ENCODE measurements at regions not wholly inside any gene's neighbourhood (a gene's known extent, or its start where the extent isn't known, plus 50 kb on each side); places are given as distances from the start of the nearest gene placed in this dataset.
"Not testable (repeated sequence)": the region's sequence is repeated elsewhere in the genome, so short reads cannot be mapped to it uniquely, and the experiment has no call there.

GRCh38 chr4:78707793-78708192 is 68.4 kb upstream of the BMP2K start:
- no peak for DNase-seq (ENCODE audit: low spot score)
- Histone ChIP-seq H3K79me2 (ENCODE audit: low read depth) (no peaks in the 10 kb centered on the region), H4K20me1 (ENCODE audit: low read depth) (no peaks in the 10 kb centered on the region), H3K27me3 (no peaks in the 10 kb centered on the region), H3K4me2 (no peak overlapping the region), H3K9me3 (ENCODE audit: low read depth) (no peaks in the 10 kb centered on the region), H3K4me1 (peaks cover 6% of the 10 kb centered on the region), H3K36me3 (no peaks in the 10 kb centered on the region), H2AFZ (replicated peaks) (no peak overlapping the region), H3K27ac (no peak overlapping the region), H3K4me3 (no peak overlapping the region), H3K9ac (no peak overlapping the region), H3F3A (ENCODE audit: low read depth) (no peaks in the 10 kb centered on the region)
- no peaks in the 10 kb centered on the region for H3K27me3 Mint-ChIP-seq (ENCODE audit: insufficient read depth, low read depth)
- H3K36me3 Mint-ChIP-seq: no peaks in the 10 kb centered on the region
- no peak overlapping the region for H3K4me3 Mint-ChIP-seq
- H3K4me1 Mint-ChIP-seq: no peaks in the 10 kb centered on the region
- TF ChIP-seq CTCF (IDR thresholded peaks at IDR 0.05) (no peak), EZH2phosphoT487 (IDR thresholded peaks at IDR 0.05) (no peak), EZH2 (IDR thresholded peaks at IDR 0.05) (no peak)
- H3K9me3 Mint-ChIP-seq: peaks cover 8% of the 10 kb centered on the region
- no peak overlapping the region for H3K27ac Mint-ChIP-seq

GRCh38 chr4:78710536-78710935 is 65.6 kb upstream of the BMP2K start:
- no peak overlapping the region for H3K4me3 Mint-ChIP-seq

GRCh38 chr4:78711676-78712075 is 64.5 kb upstream of the BMP2K start:
- no peak overlapping the region for H3K27ac ChIP-seq
- no peaks in the 10 kb centered on the region for H3K27me3 Mint-ChIP-seq (ENCODE audit: insufficient read depth, low read depth)
- no peaks in the 10 kb centered on the region for H4K20me1 ChIP-seq (ENCODE audit: low read depth)
- H3K9me3 ChIP-seq (ENCODE audit: low read depth): no peaks in the 10 kb centered on the region
- H3K4me2 ChIP-seq: no peak overlapping the region
- no peak overlapping the region for H3K9ac ChIP-seq
- H3K27me3 ChIP-seq: no peaks in the 10 kb centered on the region
- no peak overlapping the region for H3K4me3 ChIP-seq
- no peak for DNase-seq (ENCODE audit: low spot score)
- no peaks in the 10 kb centered on the region for H3F3A ChIP-seq (ENCODE audit: low read depth)
- no peaks in the 10 kb centered on the region for H3K4me1 Mint-ChIP-seq
- TF ChIP-seq EZH2phosphoT487 (IDR thresholded peaks at IDR 0.05) (no peak), CTCF (IDR thresholded peaks at IDR 0.05) (no peak)
- no peak overlapping the region for H2AFZ ChIP-seq (replicated peaks)
- H3K4me3 Mint-ChIP-seq: no peak overlapping the region
- no peaks in the 10 kb centered on the region for H3K36me3 Mint-ChIP-seq
- no peaks in the 10 kb centered on the region for H3K4me1 ChIP-seq
- H3K27ac Mint-ChIP-seq: no peak overlapping the region
- H3K9me3 Mint-ChIP-seq: no peaks in the 10 kb centered on the region
- H3K79me2 ChIP-seq (ENCODE audit: low read depth): no peaks in the 10 kb centered on the region
- no peaks in the 10 kb centered on the region for H3K36me3 ChIP-seq

More at GRCh38 chr4:78710536-78710935, 65.6 kb upstream of the BMP2K start:
- Mint-ChIP-seq H3K4me1 (no peaks in the 10 kb centered on the region), H3K27ac (no peak overlapping the region), H3K27me3 (ENCODE audit: insufficient read depth, low read depth) (no peaks in the 10 kb centered on the region), H3K9me3 (no peaks in the 10 kb centered on the region), H3K36me3 (no peaks in the 10 kb centered on the region)
- no peak overlapping the region for H3K4me3 ChIP-seq
- no peak overlapping the region for H3K27ac ChIP-seq
- no peaks in the 10 kb centered on the region for H3F3A ChIP-seq (ENCODE audit: low read depth)
- H3K4me1 ChIP-seq: no peaks in the 10 kb centered on the region
- no peaks in the 10 kb centered on the region for H3K79me2 ChIP-seq (ENCODE audit: low read depth)
- TF ChIP-seq EZH2 (IDR thresholded peaks at IDR 0.05) (no peak), EZH2phosphoT487 (IDR thresholded peaks at IDR 0.05) (no peak), CTCF (IDR thresholded peaks at IDR 0.05) (no peak)
- no peak overlapping the region for H2AFZ ChIP-seq (replicated peaks)
- no peak overlapping the region for H3K9ac ChIP-seq
- no peaks in the 10 kb centered on the region for H3K36me3 ChIP-seq
- H3K27me3 ChIP-seq: no peaks in the 10 kb centered on the region
- no peak overlapping the region for H3K4me2 ChIP-seq
- H3K9me3 ChIP-seq (ENCODE audit: low read depth): no peaks in the 10 kb centered on the region
- DNase-seq (ENCODE audit: low spot score): no peak
- no peaks in the 10 kb centered on the region for H4K20me1 ChIP-seq (ENCODE audit: low read depth)

- H3K4me3 Mint-ChIP-seq, H3K4me2 ChIP-seq: not testable (repeated sequence)
Measured at GRCh38 chr4:78714598-78714997, 61.6 kb upstream of the BMP2K start.

GRCh38 chr4:78715372-78715771 is 60.8 kb upstream of the BMP2K start:
- H3K36me3 ChIP-seq; DNase-seq (ENCODE audit: low spot score); H3K4me2 ChIP-seq; H3K27ac Mint-ChIP-seq; H3K27me3 ChIP-seq; H2AFZ ChIP-seq (replicated peaks); H3F3A ChIP-seq (ENCODE audit: low read depth); H3K27me3 Mint-ChIP-seq (ENCODE audit: insufficient read depth, low read depth); H3K4me3 Mint-ChIP-seq; H3K79me2 ChIP-seq (ENCODE audit: low read depth); H3K27ac ChIP-seq; H3K9me3 ChIP-seq (ENCODE audit: low read depth); H3K4me1 ChIP-seq; H3K36me3 Mint-ChIP-seq; H3K9ac ChIP-seq; H4K20me1 ChIP-seq (ENCODE audit: low read depth); H3K9me3 Mint-ChIP-seq; H3K4me3 ChIP-seq; H3K4me1 Mint-ChIP-seq: not testable (repeated sequence)

More at GRCh38 chr4:78714598-78714997, 61.6 kb upstream of the BMP2K start:
- not testable (repeated sequence) for H3K27me3 Mint-ChIP-seq (ENCODE audit: insufficient read depth, low read depth); H3K9ac ChIP-seq; H3K4me1 ChIP-seq; H3K9me3 Mint-ChIP-seq; H3K36me3 ChIP-seq; H4K20me1 ChIP-seq (ENCODE audit: low read depth); H3K36me3 Mint-ChIP-seq; H3K9me3 ChIP-seq (ENCODE audit: low read depth); H3K4me1 Mint-ChIP-seq; DNase-seq (ENCODE audit: low spot score); H3F3A ChIP-seq (ENCODE audit: low read depth); H3K79me2 ChIP-seq (ENCODE audit: low read depth); H3K27me3 ChIP-seq; H3K4me3 ChIP-seq; H2AFZ ChIP-seq (replicated peaks); H3K27ac Mint-ChIP-seq; H3K27ac ChIP-seq

- H3K9ac ChIP-seq; H3K36me3 Mint-ChIP-seq; H3K79me2 ChIP-seq (ENCODE audit: low read depth); DNase-seq (ENCODE audit: low spot score); H3K4me2 ChIP-seq; H4K20me1 ChIP-seq (ENCODE audit: low read depth); H3K27ac ChIP-seq; H3K4me3 ChIP-seq; H3K27ac Mint-ChIP-seq; H2AFZ ChIP-seq (replicated peaks); H3K4me3 Mint-ChIP-seq; H3F3A ChIP-seq (ENCODE audit: low read depth); H3K27me3 ChIP-seq; H3K9me3 Mint-ChIP-seq; H3K9me3 ChIP-seq (ENCODE audit: low read depth); H3K36me3 ChIP-seq; H3K27me3 Mint-ChIP-seq (ENCODE audit: insufficient read depth, low read depth): not testable (repeated sequence)
- H3K4me1 ChIP-seq: peaks cover 10% of the 10 kb centered on the region
- H3K4me1 Mint-ChIP-seq: peaks cover 17% of the 10 kb centered on the region
Measured at GRCh38 chr4:78717712-78718111, 58.4 kb upstream of the BMP2K start.

Data from neural progenitor cell (in vitro differentiated cells).